Fibroblast of skin of abdomen (primary cell): ENCODE measurements at regions not wholly inside any gene's neighbourhood (a gene's known extent, or its start where the extent isn't known, plus 50 kb on each side); places are given as distances from the start of the nearest gene placed in this dataset.
A peak's percentile ranks its signal among the peaks of the same experiment; 100 is the strongest.

ENCODE experiments used
- DNase-seq: peaks from one replicate; pipeline ENCODE4 v3.0.0-alpha.2; 2013

GRCh38 chrX:42094218-42094617 lies 170.9 kb upstream of the CASK start:
- no peak for DNase-seq

DNA sequence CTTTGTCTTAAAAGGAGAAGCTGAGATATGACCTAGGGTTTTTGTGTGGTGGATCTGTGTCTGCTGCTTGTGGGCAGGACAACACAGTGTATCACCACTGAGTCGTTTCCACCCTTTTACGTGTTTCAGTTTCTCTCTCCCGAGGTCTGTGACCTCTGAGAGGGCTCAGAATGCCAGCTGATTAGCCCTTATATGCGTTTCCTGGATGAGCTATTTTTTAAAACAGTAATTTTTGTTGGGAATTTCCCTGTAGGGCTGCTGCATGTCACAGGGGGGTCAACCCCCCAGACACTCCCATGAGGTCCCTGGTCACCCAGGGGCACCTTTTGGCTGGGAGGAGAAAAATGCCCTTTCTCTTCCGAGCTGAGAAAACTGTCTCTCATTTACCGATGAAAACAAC lies 170.4 kb upstream of the CASK start:
- DNase-seq = no peak

DNA sequence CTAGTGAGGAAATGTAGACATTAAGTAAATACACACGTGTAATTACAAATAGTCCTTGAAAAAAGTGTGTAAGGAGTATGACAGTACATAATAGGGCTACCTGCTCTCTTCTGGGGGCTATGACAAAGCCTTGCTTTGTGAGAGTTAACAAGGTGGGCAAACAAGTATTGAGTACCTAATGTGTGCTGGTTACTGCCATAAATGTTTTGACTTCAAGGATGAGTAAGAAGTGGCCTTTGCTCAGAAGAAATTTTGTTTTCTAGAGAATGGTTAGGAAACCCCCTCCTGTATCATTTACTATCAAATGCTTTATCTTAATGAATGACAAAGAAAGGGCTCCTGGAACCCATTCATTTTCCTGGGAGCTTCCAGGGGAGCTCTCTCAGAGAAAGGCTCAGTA lies 167.0 kb upstream of the CASK start:
- no peak for DNase-seq

GRCh38 chrX:42089031-42089430 lies 165.7 kb upstream of the CASK start:
- no peak for DNase-seq

DNA sequence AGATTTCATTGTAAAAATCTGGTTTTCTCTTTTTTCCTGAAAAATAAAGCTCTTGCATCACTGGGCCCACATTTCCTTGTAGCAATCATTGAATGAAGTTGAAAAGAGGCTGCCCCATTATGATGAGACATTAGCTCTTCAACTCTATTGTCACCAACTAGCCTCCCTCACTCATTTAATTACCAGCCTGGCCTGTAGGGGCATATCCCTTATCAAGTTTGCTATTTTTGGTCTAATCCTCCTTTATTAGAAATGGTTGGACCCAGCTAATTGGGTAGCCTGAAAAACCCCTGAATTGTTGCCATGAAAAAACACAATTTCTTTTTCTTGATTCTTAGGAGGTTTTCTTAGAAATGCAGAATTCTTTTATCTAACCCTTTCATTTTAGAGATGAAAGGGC lies 164.6 kb upstream of the CASK start:
- DNase-seq = no peak

DNA sequence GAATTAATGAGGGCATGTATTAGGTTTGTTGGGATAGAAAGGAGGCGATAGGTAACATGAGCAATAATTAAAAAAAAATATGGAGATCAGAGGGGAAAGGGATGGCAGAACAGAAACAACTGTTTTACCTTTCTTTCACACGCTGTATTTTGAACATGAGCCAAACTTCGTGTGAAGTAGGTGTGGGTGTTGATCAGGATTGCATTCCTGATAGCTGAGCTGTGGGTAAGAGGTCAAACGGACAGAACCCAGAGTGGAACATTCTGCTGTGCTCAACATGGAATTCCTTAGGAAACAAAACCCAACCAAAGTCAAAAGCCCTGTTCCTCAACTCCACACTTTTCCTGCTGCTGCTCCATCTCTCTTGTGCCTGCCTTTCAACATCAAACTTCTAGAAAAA lies 162.5 kb upstream of the CASK start:
- DNase-seq = no peak

DNA sequence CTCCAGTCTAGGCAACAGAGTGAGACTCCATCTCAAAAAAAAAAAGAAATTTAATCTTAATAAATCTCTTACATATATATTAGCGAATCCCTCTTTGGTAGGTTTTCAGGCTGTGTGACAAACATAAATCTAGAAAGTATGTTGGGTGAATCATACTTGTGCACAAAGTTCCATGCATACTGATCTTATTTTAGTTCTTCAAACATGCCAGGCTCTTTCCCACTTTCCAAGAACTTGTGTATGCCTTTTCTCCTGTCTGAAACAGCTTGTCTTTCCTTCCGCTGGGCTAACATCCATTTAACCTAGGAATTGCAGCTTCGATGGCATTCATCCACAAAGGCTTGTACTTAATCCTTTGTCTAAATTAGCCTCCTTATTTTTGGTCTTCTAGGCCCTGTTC lies 156.6 kb upstream of the CASK start:
- peak; percentile 54 for DNase-seq

- no peak for DNase-seq
Measured at GRCh38 chrX:42077675-42078074, 154.3 kb upstream of the CASK start.

DNA sequence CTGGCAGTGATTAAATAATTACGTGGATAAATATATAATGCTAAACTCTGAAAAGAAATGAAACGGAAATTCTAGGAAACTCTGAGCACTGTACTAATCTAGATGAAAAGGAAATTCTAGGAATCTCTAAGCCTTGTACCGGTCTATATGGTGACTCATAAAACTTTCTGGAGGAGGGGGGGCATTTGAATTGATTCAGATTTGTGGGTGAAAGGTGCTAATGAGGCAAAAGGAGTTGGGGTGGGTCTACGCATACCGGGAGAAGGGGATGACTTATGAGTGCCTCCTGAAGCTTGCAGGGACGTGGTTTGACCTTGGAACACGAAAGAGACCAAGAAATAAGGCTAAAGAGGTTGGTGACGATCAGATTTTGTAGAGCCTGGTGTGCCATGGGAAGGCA lies 151.7 kb upstream of the CASK start:
- no peak for DNase-seq

DNA sequence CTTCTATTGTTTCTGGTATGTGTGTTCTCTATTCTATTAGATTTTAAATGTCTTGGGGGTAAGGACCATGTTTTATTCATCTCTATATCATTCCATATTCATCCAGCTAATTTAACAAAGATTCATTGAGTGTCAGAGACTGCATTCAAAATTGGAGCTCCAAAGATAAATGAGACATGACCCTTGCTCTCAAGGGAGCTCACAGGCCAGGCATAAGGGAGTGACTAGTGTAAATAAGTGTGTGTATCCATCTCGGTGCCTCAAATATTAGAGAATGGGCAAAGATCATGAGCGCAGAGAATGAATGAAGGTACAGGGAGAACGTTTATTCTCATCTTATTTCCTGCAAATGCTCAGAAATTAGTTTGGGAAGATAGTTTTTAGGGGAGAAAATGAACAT lies 150.1 kb upstream of the CASK start:
- DNase-seq = no peak

DNA sequence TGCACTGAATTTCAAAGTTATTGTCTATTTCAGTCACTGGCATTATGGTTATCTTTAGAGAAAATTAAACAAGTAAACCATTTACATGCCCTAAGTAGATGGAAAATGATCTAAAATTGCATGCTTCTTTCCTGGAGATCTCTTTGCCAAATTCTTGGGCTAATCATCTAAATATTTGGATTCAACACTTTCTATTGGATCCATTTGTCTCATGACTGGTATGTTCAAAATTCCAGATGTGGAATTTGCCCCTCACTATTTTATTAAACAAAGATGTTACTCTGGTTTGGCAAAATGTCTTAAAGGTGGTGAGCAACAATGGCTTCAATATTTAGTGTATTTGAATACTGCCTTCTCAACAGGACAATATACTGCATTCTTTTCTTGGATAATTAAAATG lies 147.5 kb upstream of the CASK start:
- DNase-seq = no peak

GRCh38 chrX:42054256-42054655 lies 130.9 kb upstream of the CASK start:
- no peak for DNase-seq

DNA sequence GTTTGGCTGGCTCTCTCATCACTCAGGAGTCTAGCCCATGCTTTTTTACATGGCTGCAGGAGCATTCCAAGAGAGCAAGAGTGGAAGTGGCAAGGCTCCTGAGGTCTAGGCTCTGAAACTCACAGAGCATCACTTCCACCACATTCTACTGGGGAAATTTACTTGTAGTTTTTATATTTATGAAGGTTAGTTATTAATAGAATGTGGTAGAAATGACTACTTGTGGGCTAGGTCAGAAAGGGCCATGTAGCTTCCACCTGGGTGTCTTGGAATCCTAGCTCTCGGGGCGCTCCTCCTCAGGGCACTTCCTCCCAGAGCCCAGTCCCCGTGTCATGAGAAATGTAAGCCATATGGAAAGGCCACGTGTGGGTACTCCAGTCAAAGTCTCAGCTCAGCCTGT lies 127.0 kb upstream of the CASK start:
- no peak for DNase-seq

- DNase-seq = no peak
Measured at GRCh38 chrX:42047886-42048285, 124.5 kb upstream of the CASK start.

GRCh38 chrX:42028109-42028508 lies 104.8 kb upstream of the CASK start:
- DNase-seq = no peak

- no peak for DNase-seq
Measured at GRCh38 chrX:42027367-42028000, 104.1 kb upstream of the CASK start.

DNA sequence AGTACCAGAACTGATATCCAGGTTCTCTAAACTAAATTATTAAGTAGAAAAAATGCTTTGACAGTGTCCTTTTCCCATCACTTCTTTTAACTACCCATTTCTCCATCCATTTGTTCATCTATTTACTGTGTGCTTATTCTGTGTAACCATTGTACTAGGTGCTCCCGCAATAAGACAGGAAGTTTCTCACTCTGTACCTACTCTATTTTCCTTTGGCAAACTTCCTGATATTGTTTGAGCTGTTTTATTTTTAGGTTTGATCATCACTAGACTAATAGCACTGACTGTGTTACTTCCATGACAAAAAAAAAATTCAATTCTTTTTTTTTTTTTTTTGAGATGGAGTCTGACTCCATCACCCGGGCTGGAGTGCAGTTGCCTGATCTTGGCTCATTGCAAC lies 102.5 kb upstream of the CASK start:
- no peak for DNase-seq

GRCh38 chrX:42023122-42023521 lies 99.8 kb upstream of the CASK start:
- no peak for DNase-seq

GRCh38 chrX:42022158-42022557 lies 98.8 kb upstream of the CASK start:
- no peak for DNase-seq

- DNase-seq = no peak
Measured at GRCh38 chrX:42021058-42021457, 97.7 kb upstream of the CASK start.

- DNase-seq = no peak
Measured at GRCh38 chrX:42020225-42020624, 96.9 kb upstream of the CASK start.

DNA sequence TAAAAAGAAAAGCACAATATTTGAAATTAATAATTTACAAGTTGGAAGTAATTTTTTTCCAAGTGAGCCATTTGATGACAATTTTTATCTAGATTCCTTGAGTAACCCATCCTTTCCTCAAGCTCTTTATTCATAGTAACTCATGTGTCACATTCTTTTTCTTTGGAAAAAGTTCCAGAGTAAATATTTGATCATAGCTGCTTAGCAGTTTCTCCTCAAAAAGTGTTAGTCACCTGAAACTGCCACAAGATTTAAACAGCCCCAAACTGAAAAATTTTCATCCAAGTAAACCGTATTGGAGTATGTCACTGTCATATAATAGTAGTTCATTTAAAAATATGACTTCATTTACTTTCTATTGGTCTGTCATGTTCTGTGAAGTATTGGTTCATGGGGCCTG lies 94.6 kb upstream of the CASK start:
- DNase-seq = no peak

DNA sequence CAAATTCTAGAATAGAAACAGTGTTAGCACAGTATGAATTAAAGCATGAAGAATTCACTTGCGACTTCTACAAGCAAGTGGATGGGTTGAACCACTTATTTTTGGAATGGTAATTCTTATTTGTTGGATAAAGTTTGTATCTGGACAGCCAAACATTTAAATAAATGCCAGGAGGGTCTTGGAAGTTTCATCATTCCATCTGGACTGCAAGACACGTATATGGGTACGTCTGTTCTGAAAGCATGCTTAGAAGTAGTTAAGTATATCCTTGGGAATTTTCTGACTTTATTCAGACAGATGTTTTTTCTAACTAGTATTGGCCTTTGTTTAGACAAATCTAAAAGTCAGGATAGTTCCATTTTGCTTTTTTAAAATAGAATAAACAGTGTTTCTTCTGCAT lies 77.5 kb upstream of the CASK start:
- no peak for DNase-seq

DNA sequence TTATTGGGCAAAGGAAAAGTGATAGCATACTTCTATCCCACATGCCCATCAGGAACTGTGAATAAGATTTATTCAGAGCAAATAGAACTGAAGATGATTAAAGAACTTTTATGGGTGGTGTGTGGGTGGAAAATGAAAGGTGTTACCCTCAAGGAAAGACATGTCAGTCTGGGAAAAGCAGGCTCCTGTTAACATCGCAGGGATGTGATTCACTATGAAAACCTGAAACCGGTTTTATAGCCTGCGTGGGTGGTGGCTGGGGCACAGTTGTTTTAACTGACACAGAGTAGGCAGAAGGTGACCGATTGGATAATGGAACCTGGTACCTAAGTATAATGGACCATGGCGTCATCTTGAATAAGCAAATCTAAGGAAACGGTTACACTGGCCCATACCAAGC lies 61.3 kb upstream of the CASK start:
- DNase-seq = no peak

- no peak for DNase-seq
Measured at GRCh38 chrX:41982953-41983352, 59.6 kb upstream of the CASK start.
